WTC11 (cell line): ENCODE measurements at regions not wholly inside any gene's neighbourhood (a gene's known extent, or its start where the extent isn't known, plus 50 kb on each side); places are given as distances from the start of the nearest gene placed in this dataset.
A peak's percentile ranks its signal among the peaks of the same experiment; 100 is the strongest.

Experiments
- ATAC-seq: fragments of 200-7000 bp; cut with Tn5 transposase; 2 replicates; pipeline ENCODE4 v1.10.0; 2021; ENCODE audit warnings: mild to moderate bottlenecking, moderate library complexity
- CTCF ChIA-PET: fragments of 300-600 bp; sonication (Branson Sonifier 250); formaldehyde crosslinking; loops from one replicate; lab custom pipeline; 2021; ENCODE audit warnings: antibody characterized with exemption; lab: Charles Lee
- POLR2A ChIA-PET: fragments of 350-600 bp; sonication (Branson Sonifier 250); formaldehyde crosslinking; loops from one replicate; lab custom pipeline; 2021; ENCODE audit warnings: antibody characterized with exemption; lab: Charles Lee
- DNase-seq: peaks from one replicate; pipeline ENCODE4 v3.0.0; 2021; ENCODE audit warnings: low spot score
- H3K27ac Mint-ChIP-seq: 2 replicates; pipeline ENCODE4 v1.8.0; 2021; ENCODE audit warnings: mixed read lengths
- H3K27me3 Mint-ChIP-seq: 2 replicates; pipeline ENCODE4 v1.8.0; 2021; ENCODE audit warnings: low read depth, mild to moderate bottlenecking, moderate library complexity, mixed read lengths
- H3K36me3 Mint-ChIP-seq: 2 replicates; pipeline ENCODE4 v1.8.0; 2021; ENCODE audit warnings: mixed read lengths
- H3K4me1 Mint-ChIP-seq: 2 replicates; pipeline ENCODE4 v1.8.0; 2022; ENCODE audit warnings: mixed read lengths
- H3K4me3 Mint-ChIP-seq: 2 replicates; pipeline ENCODE4 v1.8.0; 2021; ENCODE audit warnings: mild to moderate bottlenecking, moderate library complexity, mixed read lengths
- H3K9me3 Mint-ChIP-seq: 2 replicates; pipeline ENCODE4 v1.8.0; 2021; ENCODE audit warnings: mixed read lengths
- CREB1 ChIP-seq: sonication (generic); formaldehyde crosslinking; IDR thresholded peaks from 2 replicates; pipeline ENCODE4 v1.8.0; 2023; ENCODE audit warnings: mild to moderate bottlenecking, missing genetic modification reagents
- CREM ChIP-seq: sonication (generic); formaldehyde crosslinking; IDR thresholded peaks from 2 replicates; pipeline ENCODE4 v1.8.1; 2022; ENCODE audit warnings: mild to moderate bottlenecking, missing genetic modification reagents, moderate library complexity
- E2F1 ChIP-seq: sonication (generic); formaldehyde crosslinking; IDR thresholded peaks from 2 replicates; pipeline ENCODE4 v1.8.0; 2022; ENCODE audit warnings: mild to moderate bottlenecking, missing genetic modification reagents
- E2F4 ChIP-seq: sonication (generic); formaldehyde crosslinking; IDR thresholded peaks from 2 replicates; pipeline ENCODE4 v1.8.1; 2022; ENCODE audit warnings: low read depth, mild to moderate bottlenecking, moderate library complexity, missing genetic modification reagents, borderline replicate concordance
- FOXP1 ChIP-seq: sonication (generic); formaldehyde crosslinking; IDR thresholded peaks from 2 replicates; pipeline ENCODE4 v1.8.0; 2022; ENCODE audit warnings: missing genetic modification reagents, mild to moderate bottlenecking, moderate library complexity, borderline replicate concordance
- GTF2I ChIP-seq: fragments of 250-450 bp; sonication (Bioruptor Pico); conservative IDR thresholded peaks from 2 replicates; pipeline ENCODE4 v1.4.0; 2021; ENCODE audit warnings: mild to moderate bottlenecking
- HMGA2 ChIP-seq: fragments of 250-450 bp; sonication (Bioruptor Pico); IDR thresholded peaks from 2 replicates; pipeline ENCODE4 v1.4.0; 2021; ENCODE audit warnings: mild to moderate bottlenecking, moderate library complexity
- IRF1 ChIP-seq: sonication (generic); formaldehyde crosslinking; IDR thresholded peaks from 2 replicates; pipeline ENCODE4 v1.8.0; 2023; ENCODE audit warnings: missing genetic modification reagents
- IRF2 ChIP-seq: sonication (generic); formaldehyde crosslinking; IDR thresholded peaks from 2 replicates; pipeline ENCODE4 v1.8.0; 2022; ENCODE audit warnings: low read depth, missing genetic modification reagents, borderline replicate concordance
- JAZF1 ChIP-seq: fragments of 250-450 bp; sonication (Bioruptor Pico); IDR thresholded peaks from 2 replicates; pipeline ENCODE4 v1.9.0; 2021; ENCODE audit warnings: moderate library complexity, mild to moderate bottlenecking, inconsistent platforms
- MXD4 ChIP-seq: fragments of 250-450 bp; sonication (Bioruptor Pico); IDR thresholded peaks from 2 replicates; pipeline ENCODE4 v1.8.0; 2021; ENCODE audit warnings: mild to moderate bottlenecking, moderate library complexity, borderline replicate concordance
- NR3C1 ChIP-seq: sonication (generic); formaldehyde crosslinking; conservative IDR thresholded peaks from 2 replicates; pipeline ENCODE4 v1.8.1; 2023; ENCODE audit warnings: low read depth, mild to moderate bottlenecking, missing genetic modification reagents
- OVOL2 ChIP-seq: fragments of 250-450 bp; sonication (Bioruptor Pico); IDR thresholded peaks from 2 replicates; pipeline ENCODE4 v1.9.0; 2021; ENCODE audit warnings: mild to moderate bottlenecking, borderline replicate concordance
- SMAD3 ChIP-seq: sonication (generic); formaldehyde crosslinking; IDR thresholded peaks from 2 replicates; pipeline ENCODE4 v1.8.0; 2022; ENCODE audit warnings: missing genetic modification reagents, mild to moderate bottlenecking, borderline replicate concordance
- STAT6 ChIP-seq: sonication (generic); formaldehyde crosslinking; conservative IDR thresholded peaks from 2 replicates; pipeline ENCODE4 v1.8.1; 2023; ENCODE audit warnings: mild to moderate bottlenecking, low read depth, missing genetic modification reagents, moderate library complexity
- TCF7 ChIP-seq: sonication (generic); formaldehyde crosslinking; IDR thresholded peaks from 2 replicates; pipeline ENCODE4 v1.8.0; 2022; ENCODE audit warnings: mild to moderate bottlenecking, low read depth, missing genetic modification reagents, moderate library complexity
- ZBTB21 ChIP-seq: sonication (generic); formaldehyde crosslinking; IDR thresholded peaks from 2 replicates; pipeline ENCODE4 v1.8.1; 2023; ENCODE audit warnings: mild to moderate bottlenecking, missing genetic modification reagents, borderline replicate concordance
- ZBTB43 ChIP-seq: sonication (generic); formaldehyde crosslinking; IDR thresholded peaks from 2 replicates; pipeline ENCODE4 v1.8.1; 2023; ENCODE audit warnings: mild to moderate bottlenecking, missing genetic modification reagents
- ZNF219 ChIP-seq: sonication (generic); formaldehyde crosslinking; IDR thresholded peaks from 2 replicates; pipeline ENCODE4 v1.8.0; 2023; ENCODE audit warnings: missing genetic modification reagents, mild to moderate bottlenecking, borderline replicate concordance
- ZNF416 ChIP-seq: fragments of 250-450 bp; sonication (Bioruptor Pico); IDR thresholded peaks from 2 replicates; pipeline ENCODE4 v1.9.0; 2021; ENCODE audit warnings: mild to moderate bottlenecking, inconsistent platforms
- ZNF425 ChIP-seq: fragments of 250-450 bp; sonication (Bioruptor Pico); conservative IDR thresholded peaks from 2 replicates; pipeline ENCODE4 v1.9.0; 2021; ENCODE audit warnings: mild to moderate bottlenecking
- ZNF671 ChIP-seq: fragments of 250-450 bp; sonication (Bioruptor Pico); IDR thresholded peaks from 2 replicates; pipeline ENCODE4 v1.8.0; 2021; ENCODE audit warnings: mild to moderate bottlenecking

GRCh38 chr2:104597942-104598341 lies 256.0 kb upstream of the POU3F3 start:
- peaks cover 63% of the 10 kb centered on the region for H3K9me3 Mint-ChIP-seq
- no peak for ATAC-seq
- TF ChIP-seq ZNF425 (no peak), NR3C1 (CRISPR knock-in tag) (no peak), HMGA2 (CRISPR knock-in tag) (peak; percentile 88; the same call in 1 of the 2 replicates)
- TF ChIP-seq, all 79 proteins: peak for 1
- H3K4me1 Mint-ChIP-seq, result no peaks in the 10 kb centered on the region; the same call in 1 of the 2 replicates
- no peak for DNase-seq
- ChIA-PET POLR2A (no interaction called here), CTCF (no interaction called here)
- H3K4me3 Mint-ChIP-seq, result no peak overlapping the region
- H3K27me3 Mint-ChIP-seq, result no peaks in the 10 kb centered on the region
- peaks cover 22% of the 10 kb centered on the region for H3K36me3 Mint-ChIP-seq
- H3K27ac Mint-ChIP-seq, result no peak overlapping the region

GRCh38 chr2:104598636-104599035 lies 255.3 kb upstream of the POU3F3 start:
- TF ChIP-seq E2F1 (CRISPR knock-in tag), result no peak
- TF ChIP-seq CREB1 (CRISPR knock-in tag), result no peak
- TF ChIP-seq ZNF671 (CRISPR knock-in tag), result no peak
- TF ChIP-seq IRF2 (CRISPR knock-in tag), result no peak
- TF ChIP-seq MXD4 (CRISPR knock-in tag), result no peak
- TF ChIP-seq E2F4, result no peak
- TF ChIP-seq ZNF219 (CRISPR knock-in tag), result no peak
- TF ChIP-seq ZBTB21, result no peak
- TF ChIP-seq SMAD3 (CRISPR knock-in tag), result no peak
- TF ChIP-seq ZNF416 (CRISPR knock-in tag), result no peak
- TF ChIP-seq OVOL2, result no peak
- TF ChIP-seq TCF7, result no peak
- no peak for TF ChIP-seq JAZF1 (CRISPR knock-in tag)
- TF ChIP-seq IRF1 (CRISPR knock-in tag), result no peak
- TF ChIP-seq CREM, result no peak
- TF ChIP-seq ZBTB43 (CRISPR knock-in tag), result no peak
- TF ChIP-seq GTF2I (CRISPR knock-in tag), result no peak
- no peak for TF ChIP-seq FOXP1 (CRISPR knock-in tag)
- TF ChIP-seq STAT6 (CRISPR knock-in tag), result no peak
- ChIA-PET CTCF (no interaction called here), POLR2A (no interaction called here)
- Mint-ChIP-seq H3K4me3 (no peak overlapping the region), H3K9me3 (peaks cover 57% of the 10 kb centered on the region), H3K27ac (no peak overlapping the region), H3K36me3 (peaks cover 17% of the 10 kb centered on the region), H3K4me1 (no peaks in the 10 kb centered on the region; the same call in 1 of the 2 replicates), H3K27me3 (no peaks in the 10 kb centered on the region)
- DNase-seq (no peak), ATAC-seq (no peak)
